ENCODE measurements at regions not wholly inside any gene's neighbourhood (a gene's known extent, or its start where the extent isn't known, plus 50 kb on each side); places are given as distances from the start of the nearest gene placed in this dataset.
"Not testable (repeated sequence)": the region's sequence is repeated elsewhere in the genome, so short reads cannot be mapped to it uniquely, and the experiment has no call there.

- no peak for DNase-seq (ENCODE audit: low read depth, low spot score)
These were observed 185.2 kb downstream of the UACA start for GRCh38 chr15:70578196-70578595.

- DNase-seq (ENCODE audit: low read depth, low spot score): no peak
These were observed 186.7 kb downstream of the UACA start for GRCh38 chr15:70576696-70577095.

GRCh38 chr15:70576276-70576675 lies 187.1 kb downstream of the UACA start:
- DNase-seq (ENCODE audit: low read depth, low spot score): no peak

GRCh38 chr15:70575231-70576226 lies 187.8 kb downstream of the UACA start:
- no peak for DNase-seq (ENCODE audit: low read depth, low spot score)

- DNase-seq (ENCODE audit: low read depth, low spot score): not testable (repeated sequence)
These were observed 189.0 kb downstream of the UACA start for GRCh38 chr15:70574325-70574724.

- no peak for DNase-seq (ENCODE audit: low read depth, low spot score)
These were observed 190.1 kb downstream of the UACA start for GRCh38 chr15:70573121-70573850.

GRCh38 chr15:70569714-70570231 lies 193.6 kb downstream of the UACA start:
- peak; percentile 59 for DNase-seq (ENCODE audit: low read depth, low spot score)

GRCh38 chr15:70569091-70569713 lies 194.2 kb downstream of the UACA start:
- peak; percentile 39 for DNase-seq (ENCODE audit: low read depth, low spot score)

- DNase-seq (ENCODE audit: low read depth, low spot score): no peak
These were observed 196.4 kb downstream of the UACA start for GRCh38 chr15:70566989-70567388.

- DNase-seq (ENCODE audit: low read depth, low spot score): no peak
These were observed 197.1 kb downstream of the UACA start for GRCh38 chr15:70566047-70566835.

GRCh38 chr15:70563561-70564095 lies 199.7 kb downstream of the UACA start:
- no peak for DNase-seq (ENCODE audit: low read depth, low spot score)

- no peak for DNase-seq (ENCODE audit: low read depth, low spot score)
These were observed 200.5 kb downstream of the UACA start for GRCh38 chr15:70562906-70563305.

- DNase-seq (ENCODE audit: low read depth, low spot score): no peak
These were observed 201.5 kb downstream of the UACA start for GRCh38 chr15:70561885-70562284.

GRCh38 chr15:70560617-70561328 lies 202.6 kb downstream of the UACA start:
- no peak for DNase-seq (ENCODE audit: low read depth, low spot score)

- no peak for DNase-seq (ENCODE audit: low read depth, low spot score)
These were observed 203.8 kb downstream of the UACA start for GRCh38 chr15:70559265-70560239.

GRCh38 chr15:70558406-70559264 lies 204.7 kb downstream of the UACA start:
- no peak for DNase-seq (ENCODE audit: low read depth, low spot score)

- no peak for DNase-seq (ENCODE audit: low read depth, low spot score)
These were observed 205.7 kb downstream of the UACA start for GRCh38 chr15:70557521-70558258.

Measured in brain pericyte (primary cell).